ENCODE measurements at regions not wholly inside any gene's neighbourhood (a gene's known extent, or its start where the extent isn't known, plus 50 kb on each side); places are given as distances from the start of the nearest gene placed in this dataset.

GRCh38 chr4:170256807-170257206 lies 167.1 kb upstream of the AADAT start:
- TF ChIP-seq POLR2A (IDR thresholded peaks at IDR 0.05), result no peak
- TF ChIP-seq, protein P1, sequence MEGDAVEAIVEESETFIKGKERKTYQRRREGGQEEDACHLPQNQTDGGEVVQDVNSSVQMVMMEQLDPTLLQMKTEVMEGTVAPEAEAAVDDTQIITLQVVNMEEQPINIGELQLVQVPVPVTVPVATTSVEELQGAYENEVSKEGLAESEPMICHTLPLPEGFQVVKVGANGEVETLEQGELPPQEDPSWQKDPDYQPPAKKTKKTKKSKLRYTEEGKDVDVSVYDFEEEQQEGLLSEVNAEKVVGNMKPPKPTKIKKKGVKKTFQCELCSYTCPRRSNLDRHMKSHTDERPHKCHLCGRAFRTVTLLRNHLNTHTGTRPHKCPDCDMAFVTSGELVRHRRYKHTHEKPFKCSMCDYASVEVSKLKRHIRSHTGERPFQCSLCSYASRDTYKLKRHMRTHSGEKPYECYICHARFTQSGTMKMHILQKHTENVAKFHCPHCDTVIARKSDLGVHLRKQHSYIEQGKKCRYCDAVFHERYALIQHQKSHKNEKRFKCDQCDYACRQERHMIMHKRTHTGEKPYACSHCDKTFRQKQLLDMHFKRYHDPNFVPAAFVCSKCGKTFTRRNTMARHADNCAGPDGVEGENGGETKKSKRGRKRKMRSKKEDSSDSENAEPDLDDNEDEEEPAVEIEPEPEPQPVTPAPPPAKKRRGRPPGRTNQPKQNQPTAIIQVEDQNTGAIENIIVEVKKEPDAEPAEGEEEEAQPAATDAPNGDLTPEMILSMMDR (IDR thresholded peaks at IDR 0.05 in 4 of 5, conservative IDR thresholded peaks at IDR 0.05 in 1 of 5), result no peak

Data from gastrocnemius medialis (tissue), 4 donors.